SK-N-SH treated with all-trans-retinoic acid at 6 μM for 48 hours (cell line): ENCODE measurements at regions not wholly inside any gene's neighbourhood (a gene's known extent, or its start where the extent isn't known, plus 50 kb on each side); places are given as distances from the start of the nearest gene placed in this dataset.
A peak's percentile ranks its signal among the peaks of the same experiment; 100 is the strongest.

ENCODE experiments used
- ATAC-seq: fragments of 200-7000 bp; cut with Tn5 transposase; 3 replicates; pipeline ENCODE4 v1.9.1; 2020; ENCODE audit warnings: mild to moderate bottlenecking, moderate library complexity
- ARNTL ChIP-seq: fragments of 450-650 bp; formaldehyde crosslinking; IDR thresholded peaks from 2 replicates; pipeline ENCODE4 v1.5.0; 2020; ENCODE audit warnings: low read depth, mild to moderate bottlenecking, moderate library complexity, borderline replicate concordance
- BACH2 ChIP-seq: fragments of 250-450 bp; sonication (Bioruptor Pico); IDR thresholded peaks from 2 replicates; pipeline ENCODE4 v1.9.0; 2021; ENCODE audit warnings: mild to moderate bottlenecking, borderline replicate concordance
- CREB5 ChIP-seq: fragments of 250-450 bp; sonication (Bioruptor Pico); IDR thresholded peaks from 2 replicates; pipeline ENCODE4 v1.5.1; 2020; ENCODE audit warnings: low read depth, mild to moderate bottlenecking, moderate library complexity
- CSDC2 ChIP-seq: fragments of 250-450 bp; sonication (Bioruptor Pico); IDR thresholded peaks from 2 replicates; pipeline ENCODE4 v1.5.0; 2020; ENCODE audit warnings: mild to moderate bottlenecking, moderate library complexity
- CSRNP3 ChIP-seq: fragments of 250-450 bp; sonication (Bioruptor Pico); IDR thresholded peaks from 2 replicates; pipeline ENCODE4 v1.5.1; 2021; ENCODE audit warnings: mild to moderate bottlenecking, moderate library complexity
- ESRRG ChIP-seq: fragments of 250-450 bp; sonication (Bioruptor Pico); IDR thresholded peaks from 2 replicates; pipeline ENCODE4 v1.6.1; 2021; ENCODE audit warnings: mild to moderate bottlenecking
- GLIS3 ChIP-seq: fragments of 250-450 bp; sonication (Bioruptor Pico); IDR thresholded peaks from 2 replicates; pipeline ENCODE4 v1.5.0; 2020; ENCODE audit warnings: mild to moderate bottlenecking, moderate library complexity
- ISL1 ChIP-seq: fragments of 250-450 bp; sonication (Bioruptor Pico); IDR thresholded peaks from 2 replicates; pipeline ENCODE4 v2.1.2; 2022; ENCODE audit warnings: mild to moderate bottlenecking, moderate library complexity
- OSR1 ChIP-seq: fragments of 250-450 bp; sonication (Bioruptor Pico); IDR thresholded peaks from 2 replicates; pipeline ENCODE4 v1.8.0; 2022; ENCODE audit warnings: moderate library complexity, mild to moderate bottlenecking, inconsistent platforms
- PATZ1 ChIP-seq: fragments of 250-450 bp; sonication (Bioruptor Pico); IDR thresholded peaks from 2 replicates; pipeline ENCODE4 v1.8.0; 2020; ENCODE audit warnings: mild to moderate bottlenecking, moderate library complexity, borderline replicate concordance
- POU6F1 ChIP-seq: fragments of 250-450 bp; sonication (Bioruptor Pico); IDR thresholded peaks from 2 replicates; pipeline ENCODE4 v1.8.0; 2021; ENCODE audit warnings: low read depth, mild to moderate bottlenecking, moderate library complexity, borderline replicate concordance
- PPARA ChIP-seq: fragments of 250-450 bp; sonication (Bioruptor Pico); IDR thresholded peaks from 2 replicates; pipeline ENCODE4 v1.5.0; 2020; ENCODE audit warnings: mild to moderate bottlenecking, borderline replicate concordance
- RARB ChIP-seq: fragments of 250-450 bp; sonication (Bioruptor Pico); IDR thresholded peaks from 2 replicates; pipeline ENCODE4 v1.8.0; 2021; ENCODE audit warnings: mild to moderate bottlenecking, moderate library complexity
- SNAI2 ChIP-seq: fragments of 250-450 bp; sonication (Bioruptor Pico); IDR thresholded peaks from 2 replicates; pipeline ENCODE4 v1.5.0; 2020; ENCODE audit warnings: mild to moderate bottlenecking, moderate library complexity
- TCF4 ChIP-seq: fragments of 250-450 bp; sonication (Bioruptor Pico); IDR thresholded peaks from 2 replicates; pipeline ENCODE4 v1.8.0; 2021; ENCODE audit warnings: mild to moderate bottlenecking, moderate library complexity, borderline replicate concordance
- TOX ChIP-seq: fragments of 250-450 bp; sonication (Bioruptor Pico); IDR thresholded peaks from 2 replicates; pipeline ENCODE4 v1.8.0; 2021; ENCODE audit warnings: mild to moderate bottlenecking, moderate library complexity, borderline replicate concordance
- TSHZ2 ChIP-seq: fragments of 250-450 bp; sonication (Bioruptor Pico); IDR thresholded peaks from 2 replicates; pipeline ENCODE4 v1.5.0; 2020; ENCODE audit warnings: mild to moderate bottlenecking, moderate library complexity
- ZC3H10 ChIP-seq: fragments of 250-450 bp; sonication (Bioruptor Pico); IDR thresholded peaks from 2 replicates; pipeline ENCODE4 v1.5.1; 2021; ENCODE audit warnings: mild to moderate bottlenecking, moderate library complexity
- ZFP3 ChIP-seq: fragments of 250-450 bp; sonication (Bioruptor Pico); IDR thresholded peaks from 2 replicates; pipeline ENCODE4 v1.5.0; 2020; ENCODE audit warnings: mild to moderate bottlenecking, moderate library complexity
- ZNF565 ChIP-seq: fragments of 450-650 bp; formaldehyde crosslinking; conservative IDR thresholded peaks from 2 replicates; pipeline ENCODE4 v1.5.0; 2020; ENCODE audit warnings: low read depth, mild to moderate bottlenecking, moderate library complexity
- ZNF70 ChIP-seq: fragments of 450-650 bp; formaldehyde crosslinking; IDR thresholded peaks from 2 replicates; pipeline ENCODE4 v1.5.0; 2020; ENCODE audit warnings: mild to moderate bottlenecking, moderate library complexity
- ZNF8 ChIP-seq: fragments of 450-650 bp; formaldehyde crosslinking; IDR thresholded peaks from 2 replicates; pipeline ENCODE4 v1.5.0; 2020; ENCODE audit warnings: mild to moderate bottlenecking, moderate library complexity

GRCh38 chr22:35203583-35203982, 53.7 kb upstream of the HMGXB4 start:
- no peak for ATAC-seq
- no peak for TF ChIP-seq ZFP3 (CRISPR knock-in tag)
- TF ChIP-seq TCF4 (CRISPR knock-in tag) = no peak
- no peak for TF ChIP-seq ZNF8 (CRISPR knock-in tag)
- no peak for TF ChIP-seq SNAI2 (CRISPR knock-in tag)
- no peak for TF ChIP-seq GLIS3 (CRISPR knock-in tag)
- TF ChIP-seq CSDC2 = no peak
- no peak for TF ChIP-seq OSR1 (CRISPR knock-in tag)
- TF ChIP-seq POU6F1 (CRISPR knock-in tag) = no peak
- TF ChIP-seq PATZ1 = no peak
- no peak for TF ChIP-seq TOX (CRISPR knock-in tag)
- no peak for TF ChIP-seq ESRRG (CRISPR knock-in tag)
- TF ChIP-seq BACH2 (CRISPR knock-in tag) = no peak
- no peak for TF ChIP-seq TSHZ2 (CRISPR knock-in tag)
- no peak for TF ChIP-seq ZC3H10
- TF ChIP-seq CREB5 (CRISPR knock-in tag) = no peak
- no peak for TF ChIP-seq ISL1 (CRISPR knock-in tag)
- TF ChIP-seq ZNF70 (CRISPR knock-in tag) = no peak
- TF ChIP-seq RARB (CRISPR knock-in tag) = no peak
- TF ChIP-seq, all 23 proteins: peak for 0

GRCh38 chr22:35204807-35205775, 52.2 kb upstream of the HMGXB4 start:
- peak; percentile 47 for ATAC-seq
- TF ChIP-seq ZNF565 (no peak), OSR1 (CRISPR knock-in tag) (no peak), GLIS3 (CRISPR knock-in tag) (no peak), CSRNP3 (CRISPR knock-in tag) (no peak), BACH2 (CRISPR knock-in tag) (no peak), CREB5 (CRISPR knock-in tag) (no peak), ARNTL (CRISPR knock-in tag) (no peak), ZNF70 (CRISPR knock-in tag) (no peak), ZC3H10 (no peak), ZFP3 (CRISPR knock-in tag) (no peak), RARB (CRISPR knock-in tag) (no peak), TSHZ2 (CRISPR knock-in tag) (no peak), PPARA (CRISPR knock-in tag) (no peak), ZNF8 (CRISPR knock-in tag) (no peak), TOX (CRISPR knock-in tag) (no peak)
